NCI-H2196 (cell line): ENCODE measurements at regions not wholly inside any gene's neighbourhood (a gene's known extent, or its start where the extent isn't known, plus 50 kb on each side); places are given as distances from the start of the nearest gene placed in this dataset.

ENCODE experiments used
- DNase-seq: peaks from one replicate; lab custom pipeline; 2025; ENCODE audit not compliant: unreplicated experiment; lab: John Stamatoyannopoulos, UW

DNA sequence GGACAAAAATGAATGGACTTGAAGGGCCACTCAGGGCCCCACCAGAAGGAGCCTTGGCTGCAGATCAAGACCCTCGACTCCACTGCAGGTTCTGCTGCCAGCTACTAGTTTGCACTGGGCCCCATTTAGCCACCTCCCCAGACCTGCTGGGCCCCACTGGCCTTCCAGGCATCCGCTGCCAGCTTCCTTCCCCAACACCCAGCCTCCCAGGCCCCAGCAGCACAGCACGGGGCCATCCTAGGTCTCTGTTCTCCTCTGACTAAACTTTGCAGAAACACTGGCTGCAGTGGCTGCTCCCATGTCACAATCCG is 277.4 kb upstream of the KLF14 start:
- no peak for DNase-seq

DNA sequence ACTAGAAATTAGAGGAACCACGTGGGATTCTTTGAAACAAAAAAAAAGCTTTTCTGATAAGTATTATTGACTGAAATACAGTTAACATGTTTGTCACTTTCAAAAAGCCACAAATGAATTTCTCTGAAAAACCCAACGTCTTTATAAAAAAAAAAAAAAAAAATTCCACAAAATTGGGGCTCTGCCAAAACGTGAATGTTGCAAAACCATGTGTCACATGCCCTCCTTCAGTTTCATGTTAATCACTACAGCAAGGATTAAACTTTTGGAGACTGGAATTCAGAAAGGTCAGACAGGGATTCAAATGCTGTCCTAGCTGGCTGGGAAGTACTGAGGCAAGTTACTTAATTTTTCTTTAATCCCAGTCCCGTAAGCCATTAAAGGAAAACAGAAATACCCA is 278.0 kb upstream of the KLF14 start:
- DNase-seq: no peak

DNA sequence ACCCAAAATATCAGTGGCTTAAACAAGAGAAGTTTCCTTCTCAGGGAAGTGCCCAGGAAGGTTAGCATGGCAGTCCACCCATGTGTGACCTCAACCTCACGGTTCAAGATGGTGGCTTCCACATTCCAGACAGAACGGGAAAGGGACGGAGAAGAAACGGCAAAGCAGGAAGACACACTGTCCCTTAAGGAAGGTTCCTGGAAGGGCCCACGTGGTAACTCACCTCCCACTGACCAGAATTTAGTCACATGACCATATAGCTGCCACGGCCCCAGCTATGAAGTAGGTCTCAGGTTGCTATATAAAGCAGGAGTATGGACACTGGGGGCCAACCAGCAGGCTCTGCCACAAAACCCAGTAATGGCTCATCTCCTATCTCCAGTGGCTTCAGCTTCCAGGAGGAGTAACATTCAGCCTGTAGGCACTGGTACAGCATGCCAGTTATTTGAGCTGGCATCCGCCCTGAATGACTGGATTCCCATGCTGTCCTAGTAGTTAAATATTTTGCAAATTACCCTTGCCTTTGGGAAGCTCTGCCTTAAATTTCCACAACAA is 278.5 kb upstream of the KLF14 start:
- DNase-seq: no peak

DNA sequence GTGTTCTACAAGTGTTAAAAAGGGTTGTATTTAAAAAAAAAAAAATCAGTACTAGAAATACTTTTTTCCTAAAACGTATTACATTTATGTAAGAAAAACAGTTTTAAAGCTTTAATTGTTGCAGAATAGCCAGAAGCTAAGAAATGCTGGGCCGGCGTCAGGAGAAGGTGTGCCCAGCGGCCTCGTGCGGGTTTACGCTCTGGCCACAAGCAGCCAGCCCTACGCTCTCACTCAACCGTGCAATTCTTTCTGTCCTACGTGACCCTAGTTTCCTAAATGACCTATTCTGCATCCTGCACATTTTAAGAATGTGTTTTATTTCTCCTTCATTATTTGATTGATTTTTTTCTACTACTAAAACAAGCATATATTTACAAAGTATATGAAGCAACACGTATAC is 279.7 kb upstream of the KLF14 start:
- no peak for DNase-seq

DNA sequence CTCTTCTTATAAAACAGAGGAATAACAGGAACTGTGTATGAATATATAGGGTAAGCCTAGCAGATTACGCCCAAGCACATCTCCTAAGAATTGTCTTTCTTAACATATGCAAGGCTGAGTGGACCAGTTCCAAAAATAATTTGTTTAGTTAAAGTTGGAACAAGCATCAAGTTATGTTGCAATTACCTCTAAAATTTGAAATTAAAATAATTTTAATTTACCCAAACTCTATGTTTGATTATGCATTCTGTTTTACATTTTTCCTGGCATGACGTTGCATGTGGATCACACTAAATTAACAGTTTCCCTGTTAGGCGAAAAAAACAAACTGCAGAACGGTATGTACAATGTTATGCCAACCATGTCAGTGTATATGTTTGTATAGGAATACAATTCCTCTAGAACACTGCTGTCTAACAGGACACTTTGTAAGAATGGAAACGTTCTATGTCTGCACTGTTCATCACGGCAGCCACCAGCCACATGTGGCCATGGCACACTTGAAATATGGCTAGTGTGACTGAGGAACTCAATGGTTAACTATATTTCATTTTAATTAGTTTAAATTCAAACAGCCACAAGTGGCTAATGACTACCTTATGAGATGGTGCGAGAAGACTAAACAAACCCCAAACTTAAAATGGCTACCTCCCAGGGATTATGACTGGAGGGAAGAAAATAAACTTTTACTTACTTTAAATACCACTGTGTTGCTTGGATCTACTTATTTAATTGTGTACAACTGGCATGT is 281.1 kb upstream of the KLF14 start:
- no peak for DNase-seq

DNA sequence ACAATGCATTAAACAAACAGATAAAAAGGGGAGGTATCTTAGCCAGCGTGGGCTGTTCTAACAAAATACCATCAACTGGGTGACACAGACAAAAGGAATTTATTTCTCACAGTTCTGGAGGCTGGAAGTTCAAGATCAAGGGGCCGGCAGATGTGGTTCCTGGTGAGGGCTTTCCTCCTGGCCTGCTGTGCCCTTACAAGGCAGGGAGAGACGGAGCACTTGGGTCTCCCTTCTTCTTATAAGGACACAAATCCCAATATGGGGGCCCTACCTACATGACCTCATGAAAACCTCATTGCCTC is 281.6 kb upstream of the KLF14 start:
- DNase-seq: no peak

DNA sequence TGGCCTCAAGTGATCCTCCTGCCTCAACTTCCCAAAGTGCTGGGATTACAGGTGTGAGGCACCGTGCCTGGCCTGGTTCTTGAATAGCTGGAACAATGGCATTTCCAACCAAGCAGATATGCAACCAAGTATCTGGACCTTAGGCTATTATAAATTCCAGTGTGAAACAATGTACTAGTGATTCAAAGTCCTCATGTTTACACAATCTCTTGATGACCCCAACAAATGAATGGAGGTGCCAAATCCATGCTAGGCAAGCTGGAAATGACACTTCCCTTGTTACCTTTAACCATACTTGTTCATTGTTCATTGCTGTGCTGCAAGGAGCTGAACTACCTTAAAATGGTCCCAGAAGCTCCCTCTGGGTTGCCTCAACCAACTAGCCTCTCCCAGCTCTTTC is 282.2 kb upstream of the KLF14 start:
- DNase-seq: no peak

DNA sequence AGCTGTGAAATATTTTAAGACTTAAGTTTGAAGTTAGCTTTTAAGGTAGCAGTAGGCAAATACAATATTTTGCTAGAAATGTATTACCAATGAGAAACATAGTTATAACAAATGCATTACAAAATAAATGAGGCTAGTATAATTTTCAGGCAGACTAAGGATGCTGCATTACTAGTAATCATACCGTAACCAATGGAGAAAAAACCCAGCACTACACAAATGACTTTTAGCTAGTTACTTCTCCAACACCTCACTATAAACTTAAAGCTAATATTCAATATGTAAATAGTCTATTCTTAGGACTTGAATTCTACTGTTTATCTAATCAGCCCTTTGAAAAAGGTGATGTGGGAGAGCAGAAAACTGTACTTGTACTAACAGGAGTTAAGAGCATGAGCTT is 285.3 kb upstream of the KLF14 start:
- DNase-seq: no peak

DNA sequence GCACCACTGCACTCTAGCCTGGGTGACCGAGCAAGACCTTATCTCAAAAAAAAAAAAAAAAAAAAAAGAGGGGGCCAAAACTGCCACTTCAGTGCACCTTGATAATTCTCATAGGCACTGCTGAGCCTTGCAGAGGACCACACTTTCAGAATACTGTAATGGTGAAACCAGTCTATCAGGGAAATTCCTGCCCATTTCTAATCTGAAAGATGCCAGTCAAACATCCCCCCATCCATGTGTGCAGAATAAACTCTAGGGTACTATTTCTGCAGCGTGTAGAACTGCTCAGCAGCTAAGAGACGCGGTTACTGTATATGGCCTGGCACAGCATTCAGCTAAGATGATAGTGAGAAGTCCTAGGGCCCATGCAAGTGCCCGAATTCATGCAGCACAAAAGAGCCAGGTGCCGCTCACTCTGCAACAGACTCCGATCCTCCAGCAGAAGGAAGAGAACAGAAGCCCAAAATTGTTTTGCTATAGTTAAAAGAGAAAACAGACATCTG is 286.8 kb upstream of the KLF14 start:
- DNase-seq: no peak

DNA sequence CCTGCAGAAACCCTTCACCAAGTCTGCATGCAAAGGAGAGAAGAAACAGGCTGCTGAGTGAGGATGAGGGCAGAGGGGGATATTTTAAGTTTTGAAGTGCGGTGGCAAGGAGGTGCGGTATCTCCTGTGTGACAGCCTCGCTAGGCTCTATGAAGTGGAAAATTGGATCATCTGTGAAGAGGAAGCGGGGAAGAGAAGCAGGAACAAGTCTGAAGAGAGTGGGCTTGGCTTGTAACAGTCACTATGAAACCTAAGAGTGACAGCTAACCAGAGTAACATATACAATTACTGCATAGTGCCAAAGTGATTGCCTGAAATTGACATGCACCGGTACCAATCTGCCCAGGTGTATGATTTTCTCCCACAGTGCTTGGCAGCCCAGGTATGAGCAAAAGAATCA is 287.5 kb upstream of the KLF14 start:
- no peak for DNase-seq

DNA sequence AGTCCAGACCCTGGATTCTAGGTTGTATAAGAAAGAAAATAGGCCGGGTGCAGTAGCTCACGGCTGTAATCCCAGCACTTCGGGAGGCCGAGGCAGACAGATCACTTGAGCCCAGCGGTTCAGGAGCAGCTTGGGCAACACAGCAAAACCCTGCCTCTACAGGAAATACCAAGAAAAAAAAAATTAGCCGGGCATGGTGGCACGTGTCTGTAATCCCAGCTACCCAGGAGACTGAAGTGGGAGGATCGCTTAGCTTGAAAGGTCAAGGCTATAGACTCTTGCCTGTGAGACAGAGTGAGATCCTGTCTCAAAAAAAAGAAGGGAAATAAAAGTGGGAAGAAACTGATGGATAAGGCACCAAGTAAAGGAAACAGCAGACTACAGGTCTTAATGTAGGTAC is 287.9 kb upstream of the KLF14 start:
- DNase-seq: no peak

DNA sequence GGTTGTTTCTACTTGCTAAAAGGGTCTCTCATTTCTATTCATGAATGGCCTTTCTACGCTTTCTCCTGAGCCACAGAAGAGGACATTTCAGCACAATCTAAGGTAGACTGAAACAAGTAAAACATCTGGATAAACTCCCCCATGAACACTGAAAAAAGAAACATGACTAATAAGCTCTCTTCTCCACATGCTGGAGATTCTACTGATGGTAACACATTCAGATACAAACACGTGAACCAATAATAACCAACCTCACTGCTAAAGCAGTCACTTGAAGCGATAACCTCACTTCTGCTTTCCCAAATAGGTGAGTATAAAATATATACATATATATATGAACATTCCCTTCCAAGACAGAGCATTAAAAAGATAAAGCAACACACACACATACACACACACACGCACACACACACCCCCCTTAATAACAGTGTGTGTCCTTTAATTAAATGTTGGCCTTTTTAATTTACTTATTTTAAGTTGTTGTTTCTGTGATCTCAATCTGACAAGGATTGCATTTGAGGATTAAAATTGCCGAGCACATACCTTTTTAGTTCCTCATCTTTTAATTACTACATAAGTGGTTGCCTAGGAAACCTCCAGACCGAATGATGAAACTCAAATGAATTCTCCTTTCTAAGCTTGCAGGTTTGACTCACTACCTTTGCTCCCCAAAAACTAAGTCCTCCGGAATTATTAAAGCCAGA is 292.4 kb upstream of the KLF14 start:
- peak; percentile 12 for DNase-seq

DNA sequence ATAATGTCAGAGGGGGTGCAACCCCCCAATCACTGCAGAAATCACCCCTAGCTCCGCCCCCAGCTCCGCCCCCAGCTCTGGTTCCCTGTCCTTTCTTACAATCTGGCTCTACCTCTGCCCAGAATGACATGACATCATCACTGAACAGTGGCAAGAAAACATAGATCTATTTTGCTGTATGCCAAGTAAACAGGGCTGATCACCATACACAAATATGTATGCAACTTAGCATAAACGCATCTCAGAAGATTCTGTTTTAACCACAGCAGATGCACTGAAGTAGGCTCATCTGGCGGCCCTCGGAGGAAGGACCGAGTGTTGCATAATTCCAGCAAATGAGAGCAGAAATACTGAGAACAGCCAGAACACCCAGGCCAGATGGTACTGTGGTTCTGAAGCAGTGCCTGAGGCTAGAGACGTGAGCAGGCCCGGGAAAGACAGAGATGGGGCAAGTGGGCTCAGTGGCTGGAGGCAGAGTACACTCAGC is 293.3 kb upstream of the KLF14 start:
- DNase-seq: no peak

DNA sequence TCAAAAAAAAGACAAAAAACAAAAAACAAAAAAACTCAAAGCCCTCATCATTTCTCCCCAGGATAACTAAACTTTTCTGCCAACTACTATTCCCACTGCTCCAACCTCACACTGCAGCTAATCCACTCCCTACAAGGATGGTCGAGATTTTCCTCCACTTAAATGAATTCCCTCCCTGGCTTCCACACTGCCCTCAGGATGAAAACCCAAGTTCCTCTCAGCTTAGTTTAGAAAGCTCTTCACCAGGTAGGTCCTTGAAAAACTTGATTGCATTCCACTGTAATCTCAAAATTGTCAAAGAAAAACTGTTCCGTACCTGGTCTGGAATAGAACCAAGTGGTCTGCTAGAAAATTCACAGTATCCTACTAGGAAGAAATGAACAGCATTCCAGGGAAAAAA is 294.3 kb upstream of the KLF14 start:
- no peak for DNase-seq

DNA sequence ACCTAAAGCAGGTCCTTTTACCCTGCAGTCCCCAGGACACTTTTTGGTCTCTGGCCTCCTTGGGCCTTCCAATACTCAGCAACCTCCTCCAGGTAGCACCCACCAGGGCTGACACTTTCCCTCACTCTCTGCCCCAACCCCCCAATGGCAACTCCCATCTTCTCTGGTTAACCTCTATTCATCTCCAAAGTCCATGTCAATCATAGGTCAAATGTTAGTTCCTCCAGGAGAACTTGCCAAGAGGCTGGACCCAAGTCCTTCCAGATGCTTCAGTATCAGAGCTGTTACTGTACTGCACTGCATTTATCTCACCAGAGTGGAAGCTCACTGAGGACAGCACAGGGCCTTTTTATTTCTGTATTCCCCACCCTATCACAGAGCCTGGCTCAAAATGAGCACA is 295.0 kb upstream of the KLF14 start:
- DNase-seq: no peak

DNA sequence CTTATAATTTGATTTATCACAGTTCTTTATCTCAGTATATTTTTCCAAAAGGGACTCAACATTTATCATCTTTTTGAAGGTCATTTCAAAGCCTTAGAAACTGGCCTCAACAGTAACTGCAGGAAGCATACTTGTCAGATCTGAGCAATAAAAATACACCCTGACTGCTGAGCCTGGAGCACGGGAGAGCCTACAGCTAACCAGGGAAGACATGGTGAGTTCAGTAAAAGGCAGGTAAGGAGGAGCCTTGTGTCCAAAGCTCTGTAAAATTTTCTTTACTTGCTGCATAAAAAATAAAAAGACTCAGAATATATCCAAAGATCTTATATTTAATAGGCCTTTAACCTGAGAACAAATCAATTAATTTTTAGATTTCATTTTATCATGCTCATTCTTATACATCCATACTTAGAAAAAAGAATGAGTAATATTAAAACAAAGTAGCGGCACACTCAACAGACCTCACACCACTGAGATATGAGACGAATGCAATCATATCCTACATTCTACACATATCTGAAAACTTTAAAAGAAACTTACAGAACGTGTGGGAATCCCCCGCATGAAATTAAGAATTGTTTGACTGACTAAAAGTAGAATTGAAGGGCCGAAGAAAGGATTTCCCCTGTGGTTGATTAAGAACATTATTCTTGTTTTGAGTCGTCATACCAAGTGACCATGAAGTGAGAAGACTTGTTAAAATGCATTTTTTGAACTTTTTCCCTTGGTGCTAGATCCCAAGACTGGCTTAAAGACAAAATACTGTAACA is 296.4 kb upstream of the MKLN1 start:
- DNase-seq: no peak

DNA sequence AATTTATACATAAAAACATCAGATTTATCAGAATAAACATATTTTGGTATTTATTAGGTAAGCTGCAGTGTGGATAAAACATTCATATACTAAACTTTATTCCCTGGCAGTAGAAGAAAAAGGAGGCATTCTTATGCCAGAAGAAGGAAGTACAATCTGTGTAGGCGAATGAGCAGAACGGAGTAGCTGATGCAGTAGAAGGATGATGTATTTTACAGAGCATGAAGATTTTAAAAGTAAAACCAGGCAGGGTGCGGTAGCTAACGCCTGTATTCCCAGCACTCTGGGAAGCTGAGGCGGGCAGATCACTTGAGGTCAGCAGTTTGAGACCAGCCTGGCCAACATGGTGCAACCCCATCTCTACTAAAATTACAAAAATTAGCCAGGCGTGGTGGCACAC is 294.9 kb upstream of the MKLN1 start:
- DNase-seq: no peak

DNA sequence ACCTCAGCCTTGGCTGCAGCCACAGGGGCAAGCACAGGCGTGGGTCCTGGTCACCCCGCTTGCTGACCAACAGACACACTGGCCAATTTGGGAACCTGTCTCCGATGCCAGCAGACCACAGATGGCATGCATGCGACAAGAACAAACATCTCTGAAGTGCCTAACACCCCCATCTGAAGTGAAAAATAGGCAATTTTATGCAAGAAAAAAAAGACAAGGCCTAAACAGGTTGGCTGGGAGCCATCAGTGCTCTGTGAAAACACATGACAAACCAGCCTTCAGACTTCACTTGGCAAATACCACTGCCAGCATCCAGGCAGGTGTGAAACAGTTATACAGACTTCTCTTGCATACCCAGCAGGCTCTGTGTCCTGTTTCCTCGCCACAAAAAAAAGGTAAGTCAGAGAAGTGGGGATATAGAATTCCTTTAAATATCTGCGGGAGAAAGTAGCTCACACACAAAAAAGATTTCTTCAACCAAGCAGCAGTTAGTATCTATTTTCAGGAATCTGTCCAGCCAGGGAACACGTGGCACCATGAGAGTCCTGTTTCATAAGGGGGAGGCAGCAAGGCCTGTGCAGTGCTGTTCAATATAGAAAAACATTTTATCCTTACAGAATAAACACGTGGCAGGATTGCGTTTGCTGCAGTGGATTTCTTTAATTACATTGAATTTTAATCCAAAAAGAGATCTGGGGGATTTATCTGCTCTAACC is 293.4 kb upstream of the MKLN1 start:
- DNase-seq: peak; percentile 26

DNA sequence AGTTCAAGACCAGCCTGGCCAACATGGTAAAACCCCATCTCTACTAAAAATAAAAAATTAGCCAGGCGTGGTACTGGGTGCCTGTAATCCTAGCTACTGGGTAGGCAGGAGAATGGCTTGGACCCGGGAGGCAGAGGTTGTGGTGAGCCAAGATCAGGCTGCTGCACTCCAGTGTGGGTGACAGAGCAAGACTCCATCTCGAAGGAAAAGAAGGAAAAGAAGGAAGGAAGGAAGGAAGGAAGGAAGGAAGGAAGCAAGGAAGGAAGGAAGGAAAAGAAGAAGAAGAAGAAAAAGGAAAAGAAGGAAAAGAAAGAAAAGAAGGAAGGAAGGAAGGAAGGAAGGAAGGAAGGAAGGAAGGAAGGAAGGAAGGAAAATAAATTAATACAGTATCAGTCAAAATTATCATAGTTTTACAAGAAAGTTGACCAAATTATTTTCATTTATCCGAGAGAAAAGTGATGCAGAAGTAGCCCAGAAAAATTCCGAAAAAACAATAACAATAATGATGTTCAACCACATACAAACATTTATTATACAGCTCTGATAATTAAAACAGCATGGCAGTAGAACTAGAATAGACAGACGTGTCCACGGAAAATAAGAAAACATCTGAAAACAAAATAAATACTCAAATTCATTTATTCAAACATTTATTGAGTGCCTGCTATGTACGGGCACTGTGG is 292.4 kb upstream of the MKLN1 start:
- no peak for DNase-seq

DNA sequence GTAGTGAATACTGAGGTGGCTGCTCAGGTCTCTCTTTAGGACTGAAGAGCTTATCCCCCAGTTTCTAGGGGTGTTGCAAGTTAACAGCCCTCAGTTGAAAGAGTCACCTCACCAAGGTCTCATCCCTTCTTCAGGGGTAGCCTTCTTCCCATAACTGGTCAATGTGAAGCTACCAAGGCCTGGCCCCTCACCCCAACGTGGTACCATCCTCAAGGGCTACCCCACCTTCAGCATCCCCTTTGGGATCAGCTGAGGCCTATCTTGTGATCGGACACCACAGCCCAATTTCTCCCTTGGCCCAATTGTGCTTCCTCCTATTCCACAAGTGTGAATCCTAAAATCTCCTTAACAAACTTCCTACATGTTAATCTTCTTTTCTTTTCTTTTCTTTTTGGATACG is 289.5 kb upstream of the MKLN1 start:
- DNase-seq: no peak

DNA sequence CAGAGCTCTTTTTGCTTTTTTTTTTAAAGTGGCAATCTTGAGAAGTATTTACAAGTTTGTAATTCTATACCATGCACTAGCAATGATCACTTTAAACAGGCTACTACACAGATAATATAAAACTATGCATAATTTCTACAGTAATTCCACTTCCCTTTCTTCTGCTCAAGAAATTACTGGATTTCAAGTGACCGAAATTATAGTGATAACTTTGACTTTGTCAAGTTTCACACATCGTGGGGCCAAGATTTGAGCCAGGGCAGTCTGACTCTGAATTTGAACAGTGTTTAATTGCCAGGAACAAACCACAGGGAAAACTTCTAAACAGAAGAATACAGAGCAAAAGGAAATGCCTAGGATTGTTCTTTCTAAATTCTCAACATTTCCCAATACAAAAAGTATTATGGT is 288.3 kb upstream of the MKLN1 start:
- no peak for DNase-seq
